Esophagus squamous epithelium (tissue), 4 donors: ENCODE measurements at regions not wholly inside any gene's neighbourhood (a gene's known extent, or its start where the extent isn't known, plus 50 kb on each side); places are given as distances from the start of the nearest gene placed in this dataset.

Experiments used
- CTCF ChIP-seq, 6 experiments: fragments of 450-650 bp in 4 of 6; fragments of 200-600 bp in 2 of 6; sonication (generic) in 2 of 6; IDR thresholded peaks; one replicate each; pipeline ENCODE4 v1.5.1; 2016 to 2019; ENCODE audit warnings: antibody characterized with exemption in 6 of 6, mild to moderate bottlenecking in 4 of 6, moderate library complexity in 4 of 6
- POLR2A ChIP-seq, 4 donors: fragments of 450-650 bp; IDR thresholded peaks; one replicate each; pipeline ENCODE4 v1.6.1; 2017; ENCODE audit warnings: antibody characterized with exemption in 4 of 4, mild to moderate bottlenecking in 4 of 4, moderate library complexity in 3 of 4

GRCh38 chr13:83557845-83558244, 324.4 kb downstream of the SLITRK1 start:
- TF ChIP-seq POLR2A (IDR thresholded peaks at IDR 0.05) = no peak
- no peak for TF ChIP-seq CTCF (IDR thresholded peaks at IDR 0.05)
